ENCODE measurements at regions not wholly inside any gene's neighbourhood (a gene's known extent, or its start where the extent isn't known, plus 50 kb on each side); places are given as distances from the start of the nearest gene placed in this dataset.

DNA sequence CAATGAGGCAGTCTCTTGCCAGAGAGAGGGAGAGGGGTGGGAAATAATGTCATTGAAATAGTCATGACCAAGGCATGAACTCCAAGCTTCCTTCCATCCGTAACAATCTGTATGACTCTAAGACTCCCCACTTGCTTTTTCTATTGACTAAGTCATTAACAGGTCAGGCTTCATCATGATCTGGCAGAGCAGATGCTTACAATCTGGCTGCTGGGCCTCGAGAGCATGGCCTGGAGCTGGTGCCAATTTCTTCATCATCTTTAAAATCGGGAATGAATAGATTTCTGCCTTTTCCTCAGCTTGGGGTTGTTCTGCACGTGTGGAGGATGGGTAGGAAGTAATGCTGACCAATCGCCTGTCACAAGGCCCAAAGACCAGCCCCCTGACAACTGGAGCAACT, 280.6 kb upstream of the CLNK start:
- DNase-seq (ENCODE audit: low spot score), result no peak
- no peak for ATAC-seq
- CTCF ChIA-PET, result no interaction called here
- peaks cover 66% of the 10 kb centered on the region for H3K9me3 Mint-ChIP-seq
- TF ChIP-seq HMGA2 (CRISPR knock-in tag; IDR thresholded peaks at IDR 0.05), result no peak
- no peak for TF ChIP-seq NR2C2 (CRISPR knock-in tag; IDR thresholded peaks at IDR 0.05)
- no peak for TF ChIP-seq CREM (CRISPR knock-in tag; IDR thresholded peaks at IDR 0.05)
- no peak for TF ChIP-seq GABPB1 (CRISPR knock-in tag; IDR thresholded peaks at IDR 0.05)
- TF ChIP-seq RELA (CRISPR knock-in tag; IDR thresholded peaks at IDR 0.05; ENCODE audit: borderline replicate concordance), result no peak
- H3K4me1 Mint-ChIP-seq, result peaks cover 14% of the 10 kb centered on the region
- H3K27me3 Mint-ChIP-seq (ENCODE audit: low read depth), result peaks cover 12% of the 10 kb centered on the region
- POLR2A ChIA-PET, result no interaction called here
- peaks cover 58% of the 10 kb centered on the region for H3K36me3 Mint-ChIP-seq
- H3K4me3 Mint-ChIP-seq, result no peak overlapping the region
- no peak overlapping the region for H3K27ac Mint-ChIP-seq

DNA sequence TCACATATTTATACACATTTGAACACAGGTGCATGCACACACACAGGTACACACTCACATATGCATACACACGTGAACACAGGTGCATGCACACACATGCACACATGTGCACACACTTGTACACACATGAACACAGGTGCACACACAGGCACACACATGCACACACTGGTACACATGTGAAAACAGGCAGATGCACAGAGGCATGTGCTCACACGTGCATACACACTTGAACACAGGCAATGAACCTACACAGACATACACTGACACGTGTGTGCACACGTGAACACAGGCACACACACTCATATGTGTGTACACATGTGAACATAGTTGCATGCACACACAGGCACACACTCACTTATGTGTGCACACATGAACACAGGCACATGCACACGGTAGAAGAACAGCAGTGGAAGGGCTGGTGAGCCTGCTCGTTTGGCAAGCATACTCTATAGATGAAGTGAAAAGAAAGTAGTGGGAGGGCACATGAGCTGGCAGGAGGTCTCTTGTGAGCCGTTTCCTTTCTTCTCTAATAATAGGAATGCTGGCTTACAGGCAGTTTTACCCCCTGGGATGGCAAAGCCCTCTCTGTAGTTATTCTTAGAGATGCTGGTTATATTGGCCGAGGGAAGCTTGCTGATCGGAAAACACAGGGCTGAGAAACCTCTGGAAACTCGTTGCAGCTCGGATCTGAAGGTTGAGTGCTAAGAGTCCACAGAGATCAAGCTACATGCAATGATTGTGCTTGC, 279.6 kb upstream of the CLNK start:
- Mint-ChIP-seq H3K36me3 (peaks cover 55% of the 10 kb centered on the region), H3K4me1 (peaks cover 21% of the 10 kb centered on the region), H3K27me3 (ENCODE audit: low read depth) (peaks cover 12% of the 10 kb centered on the region), H3K27ac (no peak overlapping the region), H3K4me3 (no peak overlapping the region), H3K9me3 (peaks cover 60% of the 10 kb centered on the region)
- DNase-seq (ENCODE audit: low spot score), result no peak
- TF ChIP-seq SOX15 (CRISPR knock-in tag; IDR thresholded peaks at IDR 0.05) (no peak), MYBL2 (CRISPR knock-in tag; IDR thresholded peaks at IDR 0.05) (no peak), ESRRA (CRISPR knock-in tag; IDR thresholded peaks at IDR 0.05; ENCODE audit: borderline replicate concordance) (no peak), SMAD4 (CRISPR knock-in tag; IDR thresholded peaks at IDR 0.05) (no peak), FOXK1 (CRISPR knock-in tag; IDR thresholded peaks at IDR 0.05) (no peak), CDX4 (CRISPR knock-in tag; IDR thresholded peaks at IDR 0.05; ENCODE audit: borderline replicate concordance) (no peak), FOXP1 (CRISPR knock-in tag; IDR thresholded peaks at IDR 0.05; ENCODE audit: borderline replicate concordance) (no peak), ZNF396 (CRISPR knock-in tag; IDR thresholded peaks at IDR 0.05; ENCODE audit: borderline replicate concordance) (no peak), NFYB (CRISPR knock-in tag; conservative IDR thresholded peaks at IDR 0.05; ENCODE audit: low read depth) (no peak), NFE2L1 (CRISPR knock-in tag; IDR thresholded peaks at IDR 0.05) (no peak)
- TF ChIP-seq, protein P1, sequence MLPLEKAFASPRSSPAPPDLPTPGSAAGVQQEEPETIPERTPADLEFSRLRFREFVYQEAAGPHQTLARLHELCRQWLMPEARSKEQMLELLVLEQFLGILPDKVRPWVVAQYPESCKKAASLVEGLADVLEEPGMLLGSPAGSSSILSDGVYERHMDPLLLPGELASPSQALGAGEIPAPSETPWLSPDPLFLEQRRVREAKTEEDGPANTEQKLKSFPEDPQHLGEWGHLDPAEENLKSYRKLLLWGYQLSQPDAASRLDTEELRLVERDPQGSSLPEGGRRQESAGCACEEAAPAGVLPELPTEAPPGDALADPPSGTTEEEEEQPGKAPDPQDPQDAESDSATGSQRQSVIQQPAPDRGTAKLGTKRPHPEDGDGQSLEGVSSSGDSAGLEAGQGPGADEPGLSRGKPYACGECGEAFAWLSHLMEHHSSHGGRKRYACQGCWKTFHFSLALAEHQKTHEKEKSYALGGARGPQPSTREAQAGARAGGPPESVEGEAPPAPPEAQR (CRISPR knock-in tag; IDR thresholded peaks at IDR 0.05), result no peak
- TF ChIP-seq, protein P2, sequence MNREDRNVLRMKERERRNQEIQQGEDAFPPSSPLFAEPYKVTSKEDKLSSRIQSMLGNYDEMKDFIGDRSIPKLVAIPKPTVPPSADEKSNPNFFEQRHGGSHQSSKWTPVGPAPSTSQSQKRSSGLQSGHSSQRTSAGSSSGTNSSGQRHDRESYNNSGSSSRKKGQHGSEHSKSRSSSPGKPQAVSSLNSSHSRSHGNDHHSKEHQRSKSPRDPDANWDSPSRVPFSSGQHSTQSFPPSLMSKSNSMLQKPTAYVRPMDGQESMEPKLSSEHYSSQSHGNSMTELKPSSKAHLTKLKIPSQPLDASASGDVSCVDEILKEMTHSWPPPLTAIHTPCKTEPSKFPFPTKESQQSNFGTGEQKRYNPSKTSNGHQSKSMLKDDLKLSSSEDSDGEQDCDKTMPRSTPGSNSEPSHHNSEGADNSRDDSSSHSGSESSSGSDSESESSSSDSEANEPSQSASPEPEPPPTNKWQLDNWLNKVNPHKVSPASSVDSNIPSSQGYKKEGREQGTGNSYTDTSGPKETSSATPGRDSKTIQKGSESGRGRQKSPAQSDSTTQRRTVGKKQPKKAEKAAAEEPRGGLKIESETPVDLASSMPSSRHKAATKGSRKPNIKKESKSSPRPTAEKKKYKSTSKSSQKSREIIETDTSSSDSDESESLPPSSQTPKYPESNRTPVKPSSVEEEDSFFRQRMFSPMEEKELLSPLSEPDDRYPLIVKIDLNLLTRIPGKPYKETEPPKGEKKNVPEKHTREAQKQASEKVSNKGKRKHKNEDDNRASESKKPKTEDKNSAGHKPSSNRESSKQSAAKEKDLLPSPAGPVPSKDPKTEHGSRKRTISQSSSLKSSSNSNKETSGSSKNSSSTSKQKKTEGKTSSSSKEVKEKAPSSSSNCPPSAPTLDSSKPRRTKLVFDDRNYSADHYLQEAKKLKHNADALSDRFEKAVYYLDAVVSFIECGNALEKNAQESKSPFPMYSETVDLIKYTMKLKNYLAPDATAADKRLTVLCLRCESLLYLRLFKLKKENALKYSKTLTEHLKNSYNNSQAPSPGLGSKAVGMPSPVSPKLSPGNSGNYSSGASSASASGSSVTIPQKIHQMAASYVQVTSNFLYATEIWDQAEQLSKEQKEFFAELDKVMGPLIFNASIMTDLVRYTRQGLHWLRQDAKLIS (CRISPR knock-in tag; IDR thresholded peaks at IDR 0.05; ENCODE audit: borderline replicate concordance), result no peak
- TF ChIP-seq, protein P3, sequence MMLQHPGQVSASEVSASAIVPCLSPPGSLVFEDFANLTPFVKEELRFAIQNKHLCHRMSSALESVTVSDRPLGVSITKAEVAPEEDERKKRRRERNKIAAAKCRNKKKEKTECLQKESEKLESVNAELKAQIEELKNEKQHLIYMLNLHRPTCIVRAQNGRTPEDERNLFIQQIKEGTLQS (CRISPR knock-in tag; conservative IDR thresholded peaks at IDR 0.05), result no peak
- CTCF ChIA-PET, result no interaction called here
- no peak; the same call in 1 of the 2 replicates for ATAC-seq
- POLR2A ChIA-PET, result no interaction called here
